CD4-positive, alpha-beta T cell (primary cell): ENCODE measurements at regions not wholly inside any gene's neighbourhood (a gene's known extent, or its start where the extent isn't known, plus 50 kb on each side); places are given as distances from the start of the nearest gene placed in this dataset.

Experiments used
- ATAC-seq: fragments of 200-7000 bp; cut with Tn5 transposase; one replicate; pipeline ENCODE4 v1.10.0; 2022; ENCODE audit warnings: mild to moderate bottlenecking; ENCODE audit not compliant: poor library complexity
- CTCF ChIA-PET: fragments of 350-600 bp; sonication (Branson Sonifier 250); formaldehyde crosslinking; loops from one replicate; lab custom pipeline; 2021; ENCODE audit warnings: antibody characterized with exemption, inconsistent platforms; lab: Charles Lee
- POLR2A ChIA-PET: fragments of 350-600 bp; sonication (Branson Sonifier 250); formaldehyde crosslinking; loops from one replicate; lab custom pipeline; 2021; ENCODE audit warnings: antibody characterized with exemption, inconsistent platforms; lab: Charles Lee
- DNase-seq, 14 experiments: peaks; one replicate each; pipeline ENCODE4 v3.0.0-alpha.2; 2013 to 2020; ENCODE audit warnings: mixed read lengths in 2 of 14
- H3K27ac ChIP-seq, 2 donors: one replicate each; pipeline versions ENCODE4 v1.5.1 to v1.7.0; 2013; ENCODE audit warnings: low read length in 2 of 2, low read depth in 1 of 2, mild to moderate bottlenecking in 1 of 2
- H3K27me3 ChIP-seq, 2 experiments: 1 replicate in 1 of 2; 2 replicates in 1 of 2; pipeline versions ENCODE4 v1.6.1 to v1.7.0; 2013; ENCODE audit warnings: low read length in 2 of 2, control low read depth in 1 of 2, mild to moderate bottlenecking in 1 of 2, moderate library complexity in 1 of 2; ENCODE audit not compliant: insufficient read depth in 2 of 2, control insufficient read depth in 1 of 2
- H3K36me3 ChIP-seq: one replicate; pipeline ENCODE4 v1.6.1; 2013; ENCODE audit warnings: low read length, control low read depth; ENCODE audit not compliant: insufficient read depth
- H3K4me1 ChIP-seq: one replicate; pipeline ENCODE4 v1.6.1; 2013; ENCODE audit warnings: low read length, control low read depth; ENCODE audit not compliant: insufficient read depth
- H3K4me3 ChIP-seq: one replicate; pipeline ENCODE4 v1.5.1; 2013; ENCODE audit warnings: mild to moderate bottlenecking, low read length, moderate library complexity
- H3K9me3 ChIP-seq, 2 experiments: 1 replicate in 1 of 2; 2 replicates in 1 of 2; pipeline versions ENCODE4 v1.6.1 to v1.7.0; 2013; ENCODE audit warnings: low read length in 2 of 2, mild to moderate bottlenecking in 2 of 2, control low read depth in 1 of 2, moderate library complexity in 1 of 2; ENCODE audit not compliant: control insufficient read depth in 1 of 2, insufficient read depth in 1 of 2
- H3K27ac Mint-ChIP-seq: one replicate; pipeline ENCODE4 v1.8.0; 2020; ENCODE audit warnings: mixed read lengths
- H3K27me3 Mint-ChIP-seq: one replicate; pipeline ENCODE4 v1.8.0; 2021; ENCODE audit warnings: mixed read lengths
- H3K36me3 Mint-ChIP-seq: one replicate; pipeline ENCODE4 v1.8.0; 2021; ENCODE audit warnings: low read depth, mixed read lengths
- H3K4me1 Mint-ChIP-seq: one replicate; pipeline ENCODE4 v1.8.0; 2021; ENCODE audit warnings: low read depth, mixed read lengths
- H3K4me3 Mint-ChIP-seq: one replicate; pipeline ENCODE4 v1.8.0; 2020; ENCODE audit warnings: mild to moderate bottlenecking, mixed read lengths
- H3K9me3 Mint-ChIP-seq: one replicate; pipeline ENCODE4 v1.8.0; 2020; ENCODE audit warnings: mixed read lengths
- intact Hi-C, 2 experiments: fragments of 100-400 bp; cut with DNase I in 1 of 2; cut with micrococcal nuclease in 1 of 2; formaldehyde crosslinking; loops; one replicate each; pipeline versions ENCODE4 v1.15.1 to v1.9.0; 2023 to 2025; cut with DNase I, micrococcal nuclease
- TF ChIP-seq, protein P1 (sequence below): fragments of 200-600 bp; IDR thresholded peaks from one replicate; pipeline ENCODE4 v1.8.0; 2022; ENCODE audit warnings: antibody characterized with exemption, mild to moderate bottlenecking

DNA sequence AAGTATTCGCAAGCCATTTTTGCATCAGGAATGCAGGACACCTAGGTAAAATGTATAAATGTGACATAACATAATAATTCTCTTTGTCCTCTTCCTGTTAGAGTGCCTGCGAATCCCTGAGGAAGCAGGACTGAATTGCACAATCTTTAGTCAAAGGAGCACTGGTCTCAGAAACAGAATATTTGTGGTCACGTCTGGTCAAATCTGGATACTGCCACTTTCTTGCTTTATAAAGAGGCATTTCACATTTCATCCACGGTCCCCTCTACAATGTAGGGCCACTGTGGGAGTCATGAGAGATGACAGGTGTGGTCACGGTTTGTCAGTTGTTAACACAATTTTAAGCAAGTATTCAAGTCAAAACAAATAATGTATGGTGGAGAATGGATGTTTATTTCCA lies 564.0 kb downstream of the IRX1 start:
- H3K9me3 Mint-ChIP-seq, result peaks cover 3% of the 10 kb centered on the region
- Histone ChIP-seq H3K27ac (no peak overlapping the region), H3K4me1 (no peaks in the 10 kb centered on the region), H3K4me3 (no peak overlapping the region), H3K9me3 (no peaks in the 10 kb centered on the region), H3K27me3 (no peaks in the 10 kb centered on the region), H3K36me3 (no peaks in the 10 kb centered on the region)
- ATAC-seq (no peak), DNase-seq (no peak)
- H3K36me3 Mint-ChIP-seq, result no peaks in the 10 kb centered on the region
- ChIA-PET POLR2A (no interaction called here), CTCF (interaction anchor here (0.7 kb wide), 1 partner anchor 349 kb away, joined by 3 read pairs; no protein-coding TSS in a partner anchor)
- no peak overlapping the region for H3K4me3 Mint-ChIP-seq
- intact Hi-C loops, result no loop called here
- TF ChIP-seq, protein P1, sequence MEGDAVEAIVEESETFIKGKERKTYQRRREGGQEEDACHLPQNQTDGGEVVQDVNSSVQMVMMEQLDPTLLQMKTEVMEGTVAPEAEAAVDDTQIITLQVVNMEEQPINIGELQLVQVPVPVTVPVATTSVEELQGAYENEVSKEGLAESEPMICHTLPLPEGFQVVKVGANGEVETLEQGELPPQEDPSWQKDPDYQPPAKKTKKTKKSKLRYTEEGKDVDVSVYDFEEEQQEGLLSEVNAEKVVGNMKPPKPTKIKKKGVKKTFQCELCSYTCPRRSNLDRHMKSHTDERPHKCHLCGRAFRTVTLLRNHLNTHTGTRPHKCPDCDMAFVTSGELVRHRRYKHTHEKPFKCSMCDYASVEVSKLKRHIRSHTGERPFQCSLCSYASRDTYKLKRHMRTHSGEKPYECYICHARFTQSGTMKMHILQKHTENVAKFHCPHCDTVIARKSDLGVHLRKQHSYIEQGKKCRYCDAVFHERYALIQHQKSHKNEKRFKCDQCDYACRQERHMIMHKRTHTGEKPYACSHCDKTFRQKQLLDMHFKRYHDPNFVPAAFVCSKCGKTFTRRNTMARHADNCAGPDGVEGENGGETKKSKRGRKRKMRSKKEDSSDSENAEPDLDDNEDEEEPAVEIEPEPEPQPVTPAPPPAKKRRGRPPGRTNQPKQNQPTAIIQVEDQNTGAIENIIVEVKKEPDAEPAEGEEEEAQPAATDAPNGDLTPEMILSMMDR, result no peak
- H3K27ac Mint-ChIP-seq, result no peak overlapping the region
- H3K27me3 Mint-ChIP-seq, result no peaks in the 10 kb centered on the region
- H3K4me1 Mint-ChIP-seq, result no peaks in the 10 kb centered on the region

DNA sequence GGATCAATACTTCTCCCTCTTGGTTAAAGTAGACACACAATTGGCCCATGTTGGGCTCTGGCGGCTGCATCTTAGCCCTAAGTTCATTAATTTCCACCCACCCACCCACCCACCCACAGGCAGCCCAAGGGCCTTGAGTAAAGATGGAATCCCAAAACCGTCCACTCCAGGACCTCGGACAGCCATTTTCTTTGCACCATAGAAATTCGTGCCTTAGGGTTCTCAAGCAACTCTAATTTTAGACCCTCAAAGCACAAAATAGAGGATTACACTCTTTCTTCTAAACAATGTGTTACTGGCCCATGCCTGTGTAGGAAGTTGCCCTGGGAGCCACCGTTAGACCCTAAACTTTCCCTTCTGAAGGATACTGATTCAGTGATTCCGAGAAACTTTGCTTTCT lies 568.5 kb downstream of the IRX1 start:
- Histone ChIP-seq H3K9me3 (peaks cover 0 to 4% of the 10 kb centered on the region in 2 experiments), H3K4me3 (no peak overlapping the region), H3K36me3 (no peaks in the 10 kb centered on the region), H3K27me3 (no peaks in the 10 kb centered on the region), H3K27ac (no peak overlapping the region), H3K4me1 (no peaks in the 10 kb centered on the region)
- TF ChIP-seq, protein P1, result no peak
- Mint-ChIP-seq H3K27me3 (no peaks in the 10 kb centered on the region), H3K36me3 (no peaks in the 10 kb centered on the region), H3K9me3 (no peaks in the 10 kb centered on the region), H3K4me3 (no peak overlapping the region), H3K4me1 (no peaks in the 10 kb centered on the region), H3K27ac (no peak overlapping the region)
- intact Hi-C loops, result no loop called here
- ChIA-PET CTCF (no interaction called here), POLR2A (no interaction called here)
- ATAC-seq (no peak), DNase-seq (no peak)

DNA sequence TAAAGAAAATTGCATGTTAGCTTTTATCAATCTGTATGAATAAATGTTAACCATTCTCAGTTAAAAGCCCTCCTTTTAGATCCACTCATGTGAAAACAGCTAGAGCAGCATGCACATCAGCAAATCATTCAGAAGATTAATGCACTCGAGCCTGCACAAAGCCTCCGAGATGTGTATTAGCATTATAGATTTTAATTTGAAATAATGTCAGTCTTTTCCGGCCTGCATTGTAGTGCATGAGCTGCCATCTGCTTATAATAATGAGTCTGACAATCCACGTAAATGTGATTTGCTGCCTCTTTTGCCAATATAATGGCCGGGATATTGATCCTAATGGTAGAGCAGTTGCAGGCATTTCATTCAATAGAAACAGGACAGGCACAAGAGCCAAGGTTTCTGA lies 585.1 kb downstream of the IRX1 start:
- TF ChIP-seq, protein P1, result no peak
- Mint-ChIP-seq H3K27ac (no peak overlapping the region), H3K9me3 (peaks cover 4% of the 10 kb centered on the region), H3K4me1 (no peaks in the 10 kb centered on the region), H3K4me3 (no peak overlapping the region), H3K27me3 (no peaks in the 10 kb centered on the region), H3K36me3 (no peaks in the 10 kb centered on the region)
- Histone ChIP-seq H3K9me3 (peaks cover 0 to 8% of the 10 kb centered on the region in 2 experiments), H3K36me3 (no peaks in the 10 kb centered on the region), H3K27me3 (no peaks in the 10 kb centered on the region), H3K27ac (no peak overlapping the region), H3K4me1 (no peaks in the 10 kb centered on the region), H3K4me3 (no peak overlapping the region)
- DNase-seq (no peak), ATAC-seq (no peak)
- intact Hi-C loops, result no loop called here
- ChIA-PET CTCF (no interaction called here), POLR2A (no interaction called here)
